ENCODE measurements at regions not wholly inside any gene's neighbourhood (a gene's known extent, or its start where the extent isn't known, plus 50 kb on each side); places are given as distances from the start of the nearest gene placed in this dataset.

GRCh38 chr18:40570615-40571014 lies 1384.4 kb upstream of the PIK3C3 start:
- H3K9ac ChIP-seq (ENCODE audit: low read depth in 1 of 2, low read length in 2 of 2) = no peak overlapping the region
- H3K4me3 ChIP-seq (ENCODE audit: low read depth in 1 of 3, low read length in 3 of 3) = no peak overlapping the region
- H3K4me1 ChIP-seq (ENCODE audit: control insufficient read depth in 4 of 4, insufficient read depth in 4 of 4, low read length in 3 of 4) = no peaks in the 10 kb centered on the region
- 53% methylated on average over 1 of the region's 1 CpG for WGBS
- no peak overlapping the region for H3K27ac ChIP-seq (ENCODE audit: low read depth in 1 of 2, low read length in 2 of 2)
- no peaks in the 10 kb centered on the region for H3K36me3 ChIP-seq (ENCODE audit: control insufficient read depth in 4 of 4, insufficient read depth in 3 of 4, low read depth in 1 of 4, low read length in 3 of 4)
- no peak for DNase-seq (ENCODE audit: low spot score)
- H3K9me3 ChIP-seq (ENCODE audit: control insufficient read depth in 4 of 4, low read length in 3 of 4) = no peaks in the 10 kb centered on the region
- TF ChIP-seq EGR1 (IDR thresholded peaks at IDR 0.05; ENCODE audit: low read depth in 2 of 2) (no peak), RXRA (IDR thresholded peaks at IDR 0.05) (no peak), JUND (IDR thresholded peaks at IDR 0.05) (no peak), YY1 (IDR thresholded peaks at IDR 0.05) (no peak), HNF4G (IDR thresholded peaks at IDR 0.05) (no peak), NR2F2 (IDR thresholded peaks at IDR 0.05) (no peak)
- peaks cover 0 to 3% (median 0%) of the 10 kb centered on the region in 4 donors for H3K27me3 ChIP-seq (ENCODE audit: control insufficient read depth in 4 of 4, insufficient read depth in 4 of 4, low read length in 3 of 4)

GRCh38 chr18:40569605-40570004 lies 1385.4 kb upstream of the PIK3C3 start:
- WGBS = 62% methylated on average over 4 of the region's 4 CpGs
- peaks cover 0 to 3% (median 0%) of the 10 kb centered on the region in 4 donors for H3K27me3 ChIP-seq (ENCODE audit: control insufficient read depth in 4 of 4, insufficient read depth in 4 of 4, low read length in 3 of 4)

More at GRCh38 chr18:40569605-40570004, 1385.4 kb upstream of the PIK3C3 start:
- H3K4me3 ChIP-seq (ENCODE audit: low read depth in 1 of 3, low read length in 3 of 3) = no peak overlapping the region
- H3K27ac ChIP-seq (ENCODE audit: low read depth in 1 of 2, low read length in 2 of 2) = no peak overlapping the region
- no peak overlapping the region for H3K9ac ChIP-seq (ENCODE audit: low read depth in 1 of 2, low read length in 2 of 2)
- no peaks in the 10 kb centered on the region for H3K36me3 ChIP-seq (ENCODE audit: control insufficient read depth in 4 of 4, insufficient read depth in 3 of 4, low read depth in 1 of 4, low read length in 3 of 4)
- H3K4me1 ChIP-seq (ENCODE audit: control insufficient read depth in 4 of 4, insufficient read depth in 4 of 4, low read length in 3 of 4) = no peaks in the 10 kb centered on the region
- H3K9me3 ChIP-seq (ENCODE audit: control insufficient read depth in 4 of 4, low read length in 3 of 4) = no peaks in the 10 kb centered on the region
- no peak for DNase-seq (ENCODE audit: low spot score)
- no peak for TF ChIP-seq FOXA2 (IDR thresholded peaks at IDR 0.05)
- TF ChIP-seq HNF4A (conservative IDR thresholded peaks at IDR 0.05) = no peak
- TF ChIP-seq MAX (IDR thresholded peaks at IDR 0.05) = no peak
- no peak for TF ChIP-seq NR2F2 (IDR thresholded peaks at IDR 0.05)
- no peak for TF ChIP-seq TAF1 (conservative IDR thresholded peaks at IDR 0.05)
- no peak for TF ChIP-seq RAD21 (IDR thresholded peaks at IDR 0.05)
- no peak for TF ChIP-seq FOXA1 (IDR thresholded peaks at IDR 0.05)
- no peak for TF ChIP-seq CTCF (IDR thresholded peaks at IDR 0.05; ENCODE audit: low read depth, low read length, missing input control)
- TF ChIP-seq SP1 (IDR thresholded peaks at IDR 0.05) = no peak
- TF ChIP-seq GABPA (IDR thresholded peaks at IDR 0.05 in 1 of 2, conservative IDR thresholded peaks at IDR 0.05 in 1 of 2) = no peak
- no peak for TF ChIP-seq ZBTB33 (IDR thresholded peaks at IDR 0.05)
- no peak for TF ChIP-seq EGR1 (IDR thresholded peaks at IDR 0.05; ENCODE audit: low read depth in 2 of 2)
- TF ChIP-seq ATF3 (IDR thresholded peaks at IDR 0.05) = no peak

Data from liver (tissue), 8 donors.